Activated T-helper 1 cell treated with Interleukin-2 at 50 U/mL for 16 hours (primary cell): ENCODE measurements at regions not wholly inside any gene's neighbourhood (a gene's known extent, or its start where the extent isn't known, plus 50 kb on each side); places are given as distances from the start of the nearest gene placed in this dataset.
"Not testable (repeated sequence)": the region's sequence is repeated elsewhere in the genome, so short reads cannot be mapped to it uniquely, and the experiment has no call there.

Source experiments
- DNase-seq: peaks from one replicate; pipeline ENCODE4 v3.0.0-alpha.2; 2020; ENCODE audit warnings: low read depth

- DNase-seq: no peak
Observed at GRCh38 chr11:11004069-11004468, 146.2 kb upstream of the ZBED5 start.

GRCh38 chr11:11003226-11003625 is 145.4 kb upstream of the ZBED5 start:
- DNase-seq: no peak

GRCh38 chr11:11000579-11001283 is 142.9 kb upstream of the ZBED5 start:
- DNase-seq: no peak

- no peak for DNase-seq
Observed at GRCh38 chr11:10998674-10999073, 140.8 kb upstream of the ZBED5 start.

GRCh38 chr11:10996678-10997077 is 138.8 kb upstream of the ZBED5 start:
- DNase-seq: no peak

DNA sequence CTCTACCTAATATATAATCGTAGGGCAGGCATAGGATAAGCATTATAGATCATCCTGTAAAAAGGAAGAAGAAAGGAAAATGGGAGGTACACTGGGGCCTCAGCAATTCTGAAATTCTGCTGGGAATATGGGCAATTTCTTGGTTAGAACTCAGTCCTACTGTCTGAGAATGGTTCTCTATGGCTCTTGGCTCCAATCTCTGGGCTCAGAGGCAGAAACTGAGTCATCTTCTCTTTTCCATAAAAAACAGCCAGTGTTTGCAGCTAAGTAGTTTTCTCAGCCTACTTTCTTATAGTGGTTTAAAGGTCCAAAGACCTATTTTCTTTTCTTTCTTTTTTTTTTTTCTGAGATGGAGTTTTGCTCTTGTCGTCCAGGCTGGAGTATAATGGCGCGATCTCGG is 135.8 kb upstream of the ZBED5 start:
- no peak for DNase-seq

DNA sequence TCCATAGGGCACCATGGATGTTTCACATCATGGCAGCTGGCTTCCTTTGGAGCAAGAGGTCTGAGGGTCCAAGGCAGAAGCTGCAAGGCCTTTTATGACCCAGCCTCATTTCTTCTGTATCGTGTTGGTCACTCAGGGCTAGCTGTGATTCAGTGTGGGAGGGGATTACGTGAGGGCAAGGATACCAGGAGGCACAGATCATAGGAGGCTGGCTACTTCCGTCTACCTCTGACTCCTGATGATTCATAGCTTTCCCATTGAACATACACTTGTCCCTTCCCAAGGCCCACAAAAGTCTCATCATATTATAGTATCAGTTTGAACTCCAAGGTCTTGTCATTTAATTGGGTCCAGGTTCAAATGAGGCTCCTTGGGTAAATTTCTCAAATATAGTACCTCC is 135.3 kb upstream of the ZBED5 start:
- no peak for DNase-seq

GRCh38 chr11:10991393-10991792 is 133.5 kb upstream of the ZBED5 start:
- DNase-seq: no peak

- DNase-seq: no peak
Observed at GRCh38 chr11:10990637-10991193, 132.9 kb upstream of the ZBED5 start.

GRCh38 chr11:10990160-10990559 is 132.3 kb upstream of the ZBED5 start:
- DNase-seq: no peak

DNA sequence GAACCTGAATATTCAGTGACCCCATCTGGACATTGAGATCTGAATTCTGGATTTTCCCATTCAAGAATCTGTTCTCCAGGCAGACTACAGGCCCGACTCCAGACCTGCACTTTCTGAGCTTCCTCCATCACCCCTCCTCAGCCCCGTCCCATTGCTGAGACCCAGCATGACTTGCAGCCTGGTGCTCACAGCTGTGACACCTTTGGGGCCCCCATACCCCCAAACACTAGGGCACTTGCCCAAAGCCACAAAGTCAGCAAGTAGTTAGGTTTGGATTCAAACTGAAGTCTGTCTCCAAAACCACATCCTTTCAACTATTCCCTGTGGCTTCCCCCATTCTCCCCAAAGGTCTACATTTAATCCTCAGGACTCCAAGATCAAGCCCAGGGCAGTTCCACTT is 128.2 kb upstream of the ZBED5 start:
- no peak for DNase-seq

DNA sequence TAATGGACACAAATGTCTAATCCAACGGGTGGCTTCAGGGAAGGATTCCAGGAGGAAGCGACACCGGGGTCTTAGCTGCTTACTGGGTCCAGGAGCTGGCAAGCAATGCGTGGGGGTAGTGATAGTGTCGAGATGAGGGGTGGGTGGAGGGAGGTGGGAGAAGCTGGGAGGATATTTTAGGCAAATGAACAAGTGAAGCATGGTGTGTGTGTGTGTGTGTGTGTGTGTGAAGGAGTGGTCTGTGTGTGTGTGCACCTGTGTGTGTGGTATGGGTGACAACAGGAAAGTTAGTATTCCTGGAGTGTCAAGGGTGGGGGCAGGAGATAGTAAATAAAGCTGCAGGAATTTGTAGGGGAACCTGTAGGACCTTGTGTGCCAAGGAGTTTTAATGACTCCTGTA is 126.9 kb upstream of the ZBED5 start:
- DNase-seq: no peak

- DNase-seq: no peak
Observed at GRCh38 chr11:10984250-10984649, 126.4 kb upstream of the ZBED5 start.

GRCh38 chr11:10982704-10983510 is 125.1 kb upstream of the ZBED5 start:
- no peak for DNase-seq

DNA sequence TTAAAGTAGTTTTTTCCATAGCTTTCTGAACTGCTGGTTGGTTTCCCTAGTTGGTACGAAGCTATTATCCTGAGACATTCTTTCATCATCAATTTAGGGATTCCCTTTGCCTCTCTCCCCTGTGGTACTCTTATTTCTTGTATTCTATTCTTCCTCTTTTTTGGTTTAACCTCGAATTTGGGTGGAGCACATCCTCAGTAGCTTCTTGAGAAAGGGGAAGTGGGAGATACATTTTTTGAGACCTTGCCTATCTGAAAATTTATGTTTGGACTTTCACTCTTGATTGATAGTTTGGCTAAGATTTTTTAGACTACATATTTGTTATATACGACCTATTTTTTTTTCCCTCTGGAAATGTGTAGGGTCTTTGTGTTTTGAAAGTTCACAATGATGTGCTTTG is 121.7 kb upstream of the ZBED5 start:
- DNase-seq: no peak

GRCh38 chr11:10978198-10978597 is 120.3 kb upstream of the ZBED5 start:
- DNase-seq: no peak

- no peak for DNase-seq
Observed at GRCh38 chr11:10975287-10975721, 117.5 kb upstream of the ZBED5 start.

DNA sequence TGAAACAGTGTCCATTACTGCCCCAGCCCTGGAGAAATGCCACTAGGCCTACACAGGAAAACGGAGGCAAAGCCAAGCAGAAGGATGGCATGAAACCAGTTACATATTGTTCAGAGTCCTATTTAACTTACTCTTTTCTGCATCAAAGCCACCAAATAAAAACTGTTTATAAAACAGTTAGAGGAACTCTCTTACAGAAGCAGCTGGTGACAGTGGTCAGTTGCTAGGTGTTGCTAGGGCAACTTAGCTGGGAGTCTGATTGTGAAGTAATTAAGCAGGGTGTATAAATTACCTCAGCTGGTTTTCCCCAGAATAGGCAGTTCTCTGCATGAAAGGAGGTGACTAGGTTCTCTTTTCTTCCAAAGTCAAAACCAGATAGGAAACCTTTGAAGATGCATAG is 115.6 kb upstream of the ZBED5 start:
- no peak for DNase-seq

- no peak for DNase-seq
Observed at GRCh38 chr11:10970926-10971325, 113.1 kb upstream of the ZBED5 start.

- DNase-seq: no peak
Observed at GRCh38 chr11:10969387-10969786, 111.5 kb upstream of the ZBED5 start.

- not testable (repeated sequence) for DNase-seq
Observed at GRCh38 chr11:10956884-10957283, 99.0 kb upstream of the ZBED5 start.

GRCh38 chr11:10955616-10956015 is 97.8 kb upstream of the ZBED5 start:
- no peak for DNase-seq

DNA sequence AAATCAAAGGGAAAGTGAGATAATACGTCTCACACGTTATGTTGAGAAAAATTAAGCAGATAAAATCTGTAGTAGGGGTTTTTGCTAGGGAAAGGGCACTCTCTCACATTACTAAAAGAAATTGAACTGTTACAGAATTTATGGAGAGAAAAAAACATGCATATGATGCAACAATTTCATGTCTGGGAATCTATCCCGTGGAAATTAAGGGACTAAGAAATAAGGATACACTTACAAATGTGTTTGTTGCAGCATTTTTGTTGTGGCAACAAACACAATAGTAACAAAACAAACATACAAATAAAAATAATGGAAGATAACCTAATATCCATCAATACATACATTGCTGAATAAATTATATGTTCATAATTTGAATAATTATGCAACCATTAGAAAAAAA is 96.3 kb upstream of the ZBED5 start:
- no peak for DNase-seq
